ENCODE measurements at regions not wholly inside any gene's neighbourhood (a gene's known extent, or its start where the extent isn't known, plus 50 kb on each side); places are given as distances from the start of the nearest gene placed in this dataset.
"Not testable (repeated sequence)": the region's sequence is repeated elsewhere in the genome, so short reads cannot be mapped to it uniquely, and the experiment has no call there.

DNA sequence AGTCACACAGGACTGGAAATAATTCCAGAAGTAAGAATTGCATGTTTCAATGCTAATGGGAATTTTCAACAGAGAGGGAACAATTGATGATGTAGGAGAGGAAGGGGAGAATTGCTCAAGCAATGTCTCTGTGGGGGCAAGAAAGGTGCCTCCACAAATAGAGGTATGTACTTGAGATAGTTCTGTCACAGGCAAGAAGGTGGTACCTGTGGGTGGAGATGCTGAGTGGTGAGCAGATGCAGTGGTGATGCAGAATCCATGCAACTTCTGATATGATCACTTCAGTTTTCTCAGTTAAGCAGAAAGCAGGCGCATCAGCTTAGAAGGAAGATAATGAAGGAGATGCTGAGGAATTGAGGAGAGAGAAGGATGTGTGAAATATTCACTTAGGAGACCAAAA, 55.1 kb upstream of the SEC24B start:
- no peak for ATAC-seq

DNA sequence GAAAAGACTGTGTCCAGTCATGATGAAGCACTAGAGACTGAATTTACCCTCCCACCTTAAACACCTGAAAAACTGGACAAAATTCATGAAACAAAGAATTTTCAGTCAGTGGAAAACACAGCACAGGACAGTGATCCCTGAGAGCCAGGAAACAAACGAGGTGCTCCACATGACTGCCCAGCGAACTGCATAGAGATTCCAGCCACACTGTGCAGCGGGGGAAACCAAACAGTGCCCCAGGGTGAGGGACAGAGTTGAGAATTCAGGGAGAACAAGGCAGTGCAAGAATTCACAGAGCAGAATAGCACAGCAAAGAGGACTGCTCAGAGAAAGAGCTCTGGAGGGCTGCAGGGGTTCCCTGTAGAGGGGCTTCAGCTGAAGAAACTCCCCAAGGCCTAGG, 55.5 kb upstream of the SEC24B start:
- no peak for ATAC-seq

DNA sequence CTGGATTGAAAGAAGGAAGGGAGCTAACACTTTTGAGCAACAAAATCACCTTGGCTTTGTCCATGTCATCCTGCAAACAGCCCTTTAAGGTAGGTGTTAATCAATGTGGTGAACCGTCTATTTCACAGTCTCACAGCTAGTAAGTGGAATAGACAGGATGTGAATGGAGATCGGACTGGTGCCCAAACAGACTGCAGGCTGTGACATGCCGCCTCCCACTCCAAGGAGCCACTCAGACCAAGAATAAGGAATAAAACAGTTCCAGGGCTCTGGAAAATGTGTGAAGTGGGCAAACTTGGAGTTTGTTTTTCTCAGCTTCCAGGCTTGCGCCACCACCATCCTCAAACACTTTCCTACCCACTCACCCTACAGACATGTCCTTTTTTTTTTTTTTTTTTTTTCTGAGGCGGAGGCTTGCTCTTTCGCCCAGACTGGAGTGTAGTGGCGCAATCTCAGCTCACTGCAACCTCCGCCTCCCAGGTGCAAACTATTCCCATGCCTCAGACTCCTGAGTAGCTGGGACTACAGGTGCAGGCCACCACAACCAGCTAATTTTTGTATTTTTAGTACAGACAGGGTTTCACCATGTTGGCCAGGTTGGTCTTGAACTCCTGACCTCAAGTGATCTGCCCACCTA, 57.7 kb upstream of the SEC24B start:
- ATAC-seq, result no peak

DNA sequence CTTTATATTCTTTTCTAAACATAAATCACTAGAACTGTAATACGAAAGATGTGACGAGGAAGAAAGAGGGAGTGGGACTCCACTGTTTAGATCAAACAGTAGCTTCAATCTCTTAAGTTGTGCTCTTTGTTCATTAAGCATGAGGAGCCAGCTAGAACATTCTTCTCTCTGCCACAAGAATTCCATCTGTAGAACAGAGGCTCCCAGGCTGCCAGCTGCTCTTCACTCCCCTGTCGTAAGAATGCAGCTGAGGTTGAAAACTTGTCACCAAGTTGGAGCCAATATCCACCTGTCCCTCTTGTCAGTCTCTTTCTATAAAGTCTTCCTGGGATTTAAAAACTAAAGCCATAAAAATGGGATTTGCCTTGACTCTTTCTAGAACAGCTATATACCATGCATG, 65.0 kb upstream of the SEC24B start:
- ATAC-seq, result no peak

DNA sequence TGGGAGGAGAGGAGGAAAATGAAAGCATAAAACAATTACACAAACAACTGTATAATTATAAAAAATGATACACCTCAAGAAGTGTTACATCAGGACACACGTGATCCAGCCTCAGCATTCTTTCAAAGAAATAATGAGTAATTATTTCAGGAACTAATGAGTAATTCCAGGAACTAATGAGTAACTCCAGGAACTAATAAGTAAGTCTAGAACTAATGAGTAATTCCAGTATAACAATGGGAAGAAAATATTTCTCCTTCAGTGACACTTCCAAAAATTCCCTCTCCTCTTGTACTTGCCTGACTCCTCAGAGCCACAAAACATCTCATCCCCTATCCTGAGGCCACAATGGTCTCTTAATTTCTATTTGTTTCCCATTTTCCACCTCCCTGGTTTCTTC, 63.5 kb upstream of the COL25A1 start:
- ATAC-seq, result peak; percentile 21 to 36

DNA sequence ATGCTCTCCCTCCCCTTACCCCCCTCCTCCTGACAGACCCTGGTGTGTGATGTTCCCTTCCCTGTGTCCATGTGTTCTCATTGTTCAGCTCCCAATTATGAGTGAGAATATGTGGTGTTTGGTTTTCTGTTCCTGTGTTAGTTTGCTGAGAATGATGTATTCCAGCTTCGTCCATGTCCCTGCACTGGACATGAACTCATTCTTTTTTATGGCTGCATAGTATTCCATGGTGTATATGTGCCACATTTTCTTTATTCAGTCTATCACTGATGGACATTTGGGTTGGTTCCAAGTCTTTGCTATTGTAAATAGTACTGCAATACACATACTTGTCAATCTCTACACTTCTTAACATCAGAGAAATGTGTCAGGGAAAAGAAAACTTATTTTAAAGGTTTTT, 62.8 kb upstream of the COL25A1 start:
- ATAC-seq, result not testable (repeated sequence)

DNA sequence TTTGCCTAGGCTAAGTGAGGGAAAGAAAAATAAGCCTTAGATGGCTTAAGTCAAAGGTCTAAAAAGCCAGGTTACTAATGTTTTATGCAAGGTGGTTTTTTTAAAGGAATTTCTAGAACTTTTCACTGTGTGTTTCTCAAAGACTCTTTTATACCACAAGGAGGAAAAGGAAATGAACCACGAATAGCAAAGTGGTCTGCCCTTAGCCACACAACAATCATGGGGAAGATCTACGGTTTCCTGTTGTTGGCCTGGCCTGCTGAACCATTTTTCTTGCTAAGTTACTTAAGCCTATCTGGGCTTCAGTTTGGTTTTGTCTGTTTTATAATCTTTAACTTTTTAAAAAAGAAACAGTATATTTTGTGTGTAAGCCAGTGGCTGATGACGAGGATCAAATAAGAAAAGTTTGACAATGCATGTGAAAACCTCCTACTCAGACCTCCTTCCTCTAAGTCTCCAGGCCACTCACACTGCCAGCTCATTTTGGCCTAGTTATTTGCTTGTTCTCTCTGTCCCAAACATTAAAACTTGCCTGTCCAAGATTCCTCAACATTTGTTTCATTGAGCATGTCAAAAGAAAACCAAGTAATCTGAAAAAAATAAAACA, 56.7 kb upstream of the COL25A1 start:
- peak in 1 of 2 donors; percentile 33 for ATAC-seq

DNA sequence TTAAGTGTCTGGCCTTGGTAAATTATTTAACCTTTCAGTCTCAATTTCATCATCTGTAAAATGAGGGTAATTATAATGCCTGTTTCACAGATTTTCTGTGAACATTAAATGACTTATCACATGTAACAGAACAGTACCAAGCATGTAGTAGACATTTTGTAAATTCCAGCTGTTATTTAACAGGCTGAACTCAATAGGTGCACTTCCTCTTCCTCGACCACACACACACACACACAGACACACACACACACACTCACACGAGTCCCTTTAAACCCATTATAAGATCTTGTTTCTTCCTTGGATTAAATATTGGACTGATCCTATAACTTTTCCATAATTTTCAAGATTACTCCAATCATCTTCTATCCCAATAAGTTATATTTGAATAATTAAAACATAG, 53.4 kb upstream of the COL25A1 start:
- no peak for ATAC-seq

DNA sequence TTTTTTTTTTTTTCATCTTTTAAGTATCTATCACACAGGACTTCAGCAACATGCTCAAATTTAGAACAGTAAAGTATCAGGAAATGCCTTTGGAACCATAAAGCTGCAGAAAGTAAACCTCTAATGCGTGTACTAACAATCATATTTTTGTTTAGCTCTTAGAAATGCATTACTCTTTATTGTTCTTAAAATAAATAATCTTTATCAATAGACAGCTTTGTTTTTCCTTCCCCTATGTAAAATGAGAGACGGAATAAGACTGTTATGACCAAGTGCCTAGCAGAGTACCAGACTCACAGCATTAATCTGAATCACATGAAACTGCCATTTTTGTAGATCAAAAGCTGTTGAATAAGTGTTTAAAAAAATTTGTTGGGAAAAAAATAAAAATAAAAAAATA, 50.5 kb upstream of the COL25A1 start:
- no peak for ATAC-seq

All from activated CD4-positive, CD25-positive, alpha-beta regulatory T cell treated with anti-CD3 and anti-CD28 coated beads, Interleukin-2, amount 50 U/mL, for 24 hours (primary cell).